Right lobe of liver (tissue), 6 donors: ENCODE measurements at regions not wholly inside any gene's neighbourhood (a gene's known extent, or its start where the extent isn't known, plus 50 kb on each side); places are given as distances from the start of the nearest gene placed in this dataset.

Source experiments
- ATAC-seq, 4 donors: fragments of 200-7000 bp; cut with Tn5 transposase; one replicate each; pipeline ENCODE4 v1.9.1; 2020; ENCODE audit warnings: mild to moderate bottlenecking in 4 of 4, moderate library complexity in 4 of 4
- DNase-seq, 3 donors: peaks; one replicate each; pipeline ENCODE4 v3.0.0-alpha.2; 2020
- H3K27ac ChIP-seq, 3 donors: fragments of 200-600 bp; one replicate each; pipeline ENCODE4 v1.8.0; 2022
- H3K27me3 ChIP-seq, 2 donors: fragments of 200-600 bp; one replicate each; pipeline ENCODE4 v1.8.0; 2022
- H3K36me3 ChIP-seq, 4 donors: fragments of 200-600 bp; sonication (generic) in 1 of 4; one replicate each; pipeline versions ENCODE4 v1.5.1 to v1.8.0; 2017 to 2022; ENCODE audit warnings: control low read depth in 1 of 4
- H3K4me1 ChIP-seq, 4 donors: fragments of 200-600 bp; sonication (generic) in 1 of 4; one replicate each; pipeline versions ENCODE4 v1.5.1 to v1.8.0; 2017 to 2022; ENCODE audit warnings: control low read depth in 1 of 4
- H3K4me3 ChIP-seq, 3 donors: fragments of 200-600 bp; one replicate each; pipeline ENCODE4 v1.8.0; 2022
- H3K9me3 ChIP-seq, 4 donors: fragments of 200-600 bp; sonication (generic) in 1 of 4; one replicate each; pipeline versions ENCODE4 v1.5.1 to v1.8.0; 2017 to 2022; ENCODE audit warnings: control low read depth in 1 of 4
- CTCF ChIP-seq, 4 donors: fragments of 200-600 bp in 3 of 4; fragments of 450-650 bp in 1 of 4; IDR thresholded peaks; one replicate each; pipeline versions ENCODE4 v1.5.1 to v1.8.0; 2016 to 2022; ENCODE audit warnings: antibody characterized with exemption in 4 of 4, mild to moderate bottlenecking in 2 of 4
- POLR2A ChIP-seq: fragments of 450-650 bp; IDR thresholded peaks from one replicate; pipeline ENCODE4 v1.6.1; 2017; ENCODE audit warnings: antibody characterized with exemption, mild to moderate bottlenecking
- WGBS: methylation state at CpG from one replicate; pipeline ENCODE4 v1.1.6; 2018; ENCODE audit warnings: low coverage, low lambda C conversion rate; ENCODE audit not compliant: insufficient coverage; ENCODE audit errors: missing lambda C conversion rate; 5-methylcytosine and 5-hydroxymethylcytosine counted together
- intact Hi-C, 2 donors: fragments of 100-400 bp; cut with DNase I; formaldehyde crosslinking; loops; one replicate each; pipeline versions ENCODE4 v1.11.2 to v1.14.1; 2022
- donor health status: DM: no; HTN: yes; CAD: no.
- donor health status: DM: no; HTN: no; CAD: no.
- donor health status: DM: no; HTN: no; CAD: no.
- donor health status: DM: no; HTN: yes; CAD: no.
- donor health status: DM: no; HTN: yes; CAD: no.

GRCh38 chr5:156119692-156120091, 207.3 kb upstream of the SGCD start:
- WGBS, result 41% methylated on average over 3 of the region's 4 CpGs
- Histone ChIP-seq H3K27me3 (no peaks in the 10 kb centered on the region), H3K27ac (no peak overlapping the region), H3K4me3 (no peak overlapping the region), H3K9me3 (no peaks in the 10 kb centered on the region), H3K36me3 (no peaks in the 10 kb centered on the region), H3K4me1 (no peaks in the 10 kb centered on the region)
- DNase-seq (no peak), ATAC-seq (no peak)
- intact Hi-C loops, result no loop called here
- TF ChIP-seq CTCF (IDR thresholded peaks at IDR 0.05), result no peak
- TF ChIP-seq POLR2A, result no peak

GRCh38 chr5:156120777-156121176, 206.2 kb upstream of the SGCD start:
- 60% methylated on average over 4 of the region's 4 CpGs for WGBS
- H3K27me3 ChIP-seq, result no peaks in the 10 kb centered on the region
- H3K9me3 ChIP-seq, result no peaks in the 10 kb centered on the region
- TF ChIP-seq POLR2A, result no peak
- no peak for TF ChIP-seq CTCF (IDR thresholded peaks at IDR 0.05)
- H3K27ac ChIP-seq, result no peak overlapping the region
- intact Hi-C loops, result no loop called here
- H3K36me3 ChIP-seq, result no peaks in the 10 kb centered on the region
- no peak for DNase-seq
- no peak overlapping the region for H3K4me3 ChIP-seq
- H3K4me1 ChIP-seq, result no peaks in the 10 kb centered on the region
- ATAC-seq, result no peak

GRCh38 chr5:156121234-156121633, 205.7 kb upstream of the SGCD start:
- no peaks in the 10 kb centered on the region for H3K9me3 ChIP-seq
- DNase-seq, result no peak
- no peak for TF ChIP-seq CTCF (IDR thresholded peaks at IDR 0.05)
- TF ChIP-seq POLR2A, result no peak
- H3K27me3 ChIP-seq, result no peaks in the 10 kb centered on the region
- intact Hi-C loops, result no loop called here
- no peak for ATAC-seq
- no peaks in the 10 kb centered on the region for H3K36me3 ChIP-seq
- WGBS, result 65% methylated on average over 3 of the region's 3 CpGs
- H3K27ac ChIP-seq, result no peak overlapping the region
- H3K4me3 ChIP-seq, result no peak overlapping the region
- no peaks in the 10 kb centered on the region for H3K4me1 ChIP-seq

GRCh38 chr5:156121882-156122281, 205.1 kb upstream of the SGCD start:
- DNase-seq (no peak), ATAC-seq (no peak)
- WGBS, result 35% methylated on average over 1 of the region's 1 CpG
- H3K27me3 ChIP-seq, result no peaks in the 10 kb centered on the region
- intact Hi-C loops, result no loop called here
- no peak for TF ChIP-seq POLR2A
- TF ChIP-seq CTCF (IDR thresholded peaks at IDR 0.05), result no peak
- H3K4me1 ChIP-seq, result no peaks in the 10 kb centered on the region
- no peak overlapping the region for H3K27ac ChIP-seq
- H3K9me3 ChIP-seq, result no peaks in the 10 kb centered on the region
- H3K4me3 ChIP-seq, result no peak overlapping the region
- no peaks in the 10 kb centered on the region for H3K36me3 ChIP-seq

GRCh38 chr5:156124708-156125107, 202.3 kb upstream of the SGCD start:
- 0% methylated on average over 1 of the region's 1 CpG for WGBS
- no peak overlapping the region for H3K4me3 ChIP-seq
- H3K27me3 ChIP-seq, result no peaks in the 10 kb centered on the region
- TF ChIP-seq POLR2A (no peak), CTCF (IDR thresholded peaks at IDR 0.05) (no peak)
- no peak overlapping the region for H3K27ac ChIP-seq
- intact Hi-C loops, result no loop called here
- H3K36me3 ChIP-seq, result no peaks in the 10 kb centered on the region
- DNase-seq (no peak), ATAC-seq (no peak)
- H3K4me1 ChIP-seq, result no peaks in the 10 kb centered on the region
- no peaks in the 10 kb centered on the region for H3K9me3 ChIP-seq
